ENCODE measurements at regions not wholly inside any gene's neighbourhood (a gene's known extent, or its start where the extent isn't known, plus 50 kb on each side); places are given as distances from the start of the nearest gene placed in this dataset.

DNA sequence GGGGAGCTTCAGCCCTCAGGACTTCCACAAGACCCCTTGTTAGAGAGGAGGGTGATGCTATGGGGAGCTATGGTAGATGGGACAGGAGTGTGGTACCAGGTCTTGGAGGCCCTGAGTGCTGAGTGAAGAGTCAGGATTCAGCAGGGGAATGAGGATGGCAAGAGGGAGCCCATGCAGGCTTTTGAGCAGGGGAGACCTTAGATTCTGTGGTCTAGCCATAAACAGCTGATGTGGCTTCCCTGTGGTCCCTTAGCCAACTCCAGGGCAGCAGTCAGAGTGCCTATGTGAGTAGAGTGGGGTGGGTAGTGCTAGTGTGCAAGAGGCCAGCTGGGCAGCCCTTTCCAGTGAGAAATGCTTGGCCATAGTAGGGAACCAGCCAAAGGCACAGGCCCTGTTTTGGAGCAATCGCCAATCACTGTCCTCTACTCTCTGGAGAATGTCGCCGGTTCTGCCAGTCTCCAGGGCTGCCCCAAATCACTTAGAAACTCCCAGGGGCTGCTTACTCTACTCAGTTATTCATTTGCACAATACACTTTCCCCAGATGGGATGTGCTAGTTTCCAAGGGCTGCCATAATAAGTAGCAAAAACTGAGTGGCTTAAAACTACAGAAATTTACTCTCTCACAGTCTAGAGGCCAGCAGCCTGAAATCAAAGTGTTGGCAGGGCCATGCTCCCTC lies 310.5 kb downstream of the SMAD2 start:
- TF ChIP-seq, protein P1, sequence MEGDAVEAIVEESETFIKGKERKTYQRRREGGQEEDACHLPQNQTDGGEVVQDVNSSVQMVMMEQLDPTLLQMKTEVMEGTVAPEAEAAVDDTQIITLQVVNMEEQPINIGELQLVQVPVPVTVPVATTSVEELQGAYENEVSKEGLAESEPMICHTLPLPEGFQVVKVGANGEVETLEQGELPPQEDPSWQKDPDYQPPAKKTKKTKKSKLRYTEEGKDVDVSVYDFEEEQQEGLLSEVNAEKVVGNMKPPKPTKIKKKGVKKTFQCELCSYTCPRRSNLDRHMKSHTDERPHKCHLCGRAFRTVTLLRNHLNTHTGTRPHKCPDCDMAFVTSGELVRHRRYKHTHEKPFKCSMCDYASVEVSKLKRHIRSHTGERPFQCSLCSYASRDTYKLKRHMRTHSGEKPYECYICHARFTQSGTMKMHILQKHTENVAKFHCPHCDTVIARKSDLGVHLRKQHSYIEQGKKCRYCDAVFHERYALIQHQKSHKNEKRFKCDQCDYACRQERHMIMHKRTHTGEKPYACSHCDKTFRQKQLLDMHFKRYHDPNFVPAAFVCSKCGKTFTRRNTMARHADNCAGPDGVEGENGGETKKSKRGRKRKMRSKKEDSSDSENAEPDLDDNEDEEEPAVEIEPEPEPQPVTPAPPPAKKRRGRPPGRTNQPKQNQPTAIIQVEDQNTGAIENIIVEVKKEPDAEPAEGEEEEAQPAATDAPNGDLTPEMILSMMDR (IDR thresholded peaks at IDR 0.05 in 4 of 5, conservative IDR thresholded peaks at IDR 0.05 in 1 of 5): no peak
- TF ChIP-seq POLR2A (IDR thresholded peaks at IDR 0.05): no peak
- DNase-seq: no peak
- no peaks in the 10 kb centered on the region for H3K36me3 ChIP-seq
- no peaks in the 10 kb centered on the region for H3K9me3 ChIP-seq
- H3K4me1 ChIP-seq: no peaks in the 10 kb centered on the region
- peaks cover 0 to 2% (median 0%) of the 10 kb centered on the region in 3 donors for H3K27me3 ChIP-seq
- no peak for ATAC-seq
- H3K27ac ChIP-seq: no peak overlapping the region
- in situ Hi-C loops (cut with MboI; ENCODE audit: low sequenced_read_pairs in 4 of 4) (no loop called here), intact Hi-C loops (cut with DNase I; ENCODE audit: low total_unique reads) (no loop called here)
- H3K4me3 ChIP-seq: no peak overlapping the region

DNA sequence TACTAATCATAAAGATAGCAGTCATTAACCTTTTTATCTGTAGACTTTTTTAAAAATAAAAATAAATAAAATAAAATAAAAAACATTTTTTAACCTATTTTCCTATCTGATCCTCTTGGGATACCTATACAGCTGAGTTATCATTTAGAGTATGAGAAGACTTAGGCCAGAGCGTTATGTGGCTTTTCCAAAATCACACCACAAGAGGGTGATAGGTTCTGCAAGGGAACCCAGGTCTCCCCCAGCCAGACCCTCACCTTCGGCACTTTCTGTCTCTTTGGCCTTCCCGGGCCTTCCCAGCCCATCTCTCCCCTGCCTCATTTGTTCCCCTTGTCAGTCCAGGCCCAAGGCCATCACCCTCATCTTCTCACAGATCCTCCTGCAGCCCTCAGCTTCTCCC lies 311.7 kb downstream of the SMAD2 start:
- no peak overlapping the region for H3K4me3 ChIP-seq
- no peak for TF ChIP-seq POLR2A (IDR thresholded peaks at IDR 0.05)
- TF ChIP-seq, protein P1 (IDR thresholded peaks at IDR 0.05 in 4 of 5, conservative IDR thresholded peaks at IDR 0.05 in 1 of 5): no peak
- H3K9me3 ChIP-seq: no peaks in the 10 kb centered on the region
- ATAC-seq: no peak
- H3K27ac ChIP-seq: no peak overlapping the region
- no peaks in the 10 kb centered on the region for H3K36me3 ChIP-seq
- peaks cover 0 to 2% (median 0%) of the 10 kb centered on the region in 3 donors for H3K27me3 ChIP-seq
- no peak for DNase-seq
- in situ Hi-C loops (cut with MboI; ENCODE audit: low sequenced_read_pairs in 4 of 4): no loop called here
- intact Hi-C loops (cut with DNase I; ENCODE audit: low total_unique reads): no loop called here
- H3K4me1 ChIP-seq: no peaks in the 10 kb centered on the region

DNA sequence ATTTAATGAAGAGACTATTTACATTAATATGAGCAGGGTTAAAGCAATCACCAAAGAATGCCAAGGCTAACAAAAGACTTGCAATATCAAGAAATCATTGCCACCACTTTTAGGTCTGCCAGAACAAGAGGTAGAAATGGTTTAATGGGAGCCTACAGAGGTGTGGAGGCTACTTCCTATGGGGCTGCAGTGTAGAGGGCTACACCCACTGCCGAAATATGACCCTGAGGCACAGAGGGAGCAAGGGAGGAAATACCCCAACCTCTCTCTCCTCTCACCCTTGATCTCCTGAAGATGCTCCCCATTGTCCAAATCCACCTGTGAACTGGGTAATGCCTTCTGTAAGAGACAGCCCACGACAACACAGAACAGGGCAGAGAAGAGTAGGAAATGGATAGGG lies 315.4 kb downstream of the SMAD2 start:
- Histone ChIP-seq H3K27me3 (no peaks in the 10 kb centered on the region), H3K4me1 (no peaks in the 10 kb centered on the region), H3K9me3 (no peaks in the 10 kb centered on the region), H3K27ac (no peak overlapping the region), H3K36me3 (no peaks in the 10 kb centered on the region), H3K4me3 (no peak overlapping the region)
- ATAC-seq: no peak
- intact Hi-C loops (cut with DNase I; ENCODE audit: low total_unique reads) (no loop called here), in situ Hi-C loops (cut with MboI; ENCODE audit: low sequenced_read_pairs in 4 of 4) (no loop called here)
- no peak for DNase-seq
- TF ChIP-seq, protein P1 (IDR thresholded peaks at IDR 0.05 in 4 of 5, conservative IDR thresholded peaks at IDR 0.05 in 1 of 5): no peak
- no peak for TF ChIP-seq POLR2A (IDR thresholded peaks at IDR 0.05)

DNA sequence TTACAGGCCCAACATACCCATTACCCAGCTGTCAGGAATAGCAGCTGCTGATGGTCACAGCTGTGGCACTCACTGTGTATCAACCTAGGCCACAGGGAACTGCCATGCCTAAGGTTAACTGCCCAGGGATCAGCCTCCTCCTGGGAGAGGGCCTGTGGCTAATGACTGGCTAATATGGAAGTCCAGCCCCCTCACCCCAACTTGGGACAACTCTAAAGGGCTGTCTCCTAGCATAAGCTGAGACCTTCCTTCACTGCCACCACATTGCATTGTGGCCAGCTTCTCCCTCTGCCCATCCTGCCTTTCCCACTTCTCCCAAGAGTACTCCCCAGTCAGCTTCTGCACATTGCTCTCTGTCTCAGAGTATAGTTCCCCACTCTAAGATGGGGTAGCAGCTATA lies 316.5 kb downstream of the SMAD2 start:
- no peaks in the 10 kb centered on the region for H3K27me3 ChIP-seq

More for the DNA sequence above, 316.5 kb downstream of the SMAD2 start:
- DNase-seq: no peak
- ATAC-seq: no peak
- Histone ChIP-seq H3K36me3 (no peaks in the 10 kb centered on the region), H3K9me3 (no peaks in the 10 kb centered on the region), H3K4me3 (no peak overlapping the region), H3K4me1 (no peaks in the 10 kb centered on the region), H3K27ac (no peak overlapping the region)
- TF ChIP-seq POLR2A (IDR thresholded peaks at IDR 0.05): no peak
- TF ChIP-seq, protein P1 (IDR thresholded peaks at IDR 0.05 in 4 of 5, conservative IDR thresholded peaks at IDR 0.05 in 1 of 5): no peak
- intact Hi-C loops (cut with DNase I; ENCODE audit: low total_unique reads) (no loop called here), in situ Hi-C loops (cut with MboI; ENCODE audit: low sequenced_read_pairs in 4 of 4) (no loop called here)

Measured in gastrocnemius medialis (tissue), 4 donors.